Heart right ventricle (tissue), 16 donors: ENCODE measurements at regions not wholly inside any gene's neighbourhood (a gene's known extent, or its start where the extent isn't known, plus 50 kb on each side); places are given as distances from the start of the nearest gene placed in this dataset.
"Not testable (repeated sequence)": the region's sequence is repeated elsewhere in the genome, so short reads cannot be mapped to it uniquely, and the experiment has no call there.

Experiments
- ATAC-seq, 8 donors: fragments of 200-7000 bp; cut with Tn5 transposase; one replicate each; pipeline ENCODE4 v1.9.1; 2020; ENCODE audit warnings: mild to moderate bottlenecking in 8 of 8, moderate library complexity in 8 of 8, moderate number of reproducible peaks in 1 of 8
- DNase-seq, 2 donors: peaks; one replicate each; pipeline ENCODE4 v3.0.0-alpha.2; 2020
- H3K27ac ChIP-seq, 10 donors: fragments of 200-600 bp; sonication (generic) in 2 of 10; one replicate each; pipeline versions ENCODE4 v1.5.0 to v1.8.0; 2020 to 2022; ENCODE audit warnings: mild to moderate bottlenecking in 3 of 10
- H3K27me3 ChIP-seq, 7 donors: fragments of 200-600 bp; one replicate each; pipeline ENCODE4 v1.8.0; 2021 to 2022; ENCODE audit warnings: mild to moderate bottlenecking in 2 of 7
- H3K36me3 ChIP-seq, 9 donors: fragments of 200-600 bp; sonication (generic) in 1 of 9; one replicate each; pipeline versions ENCODE4 v1.5.0 to v1.8.0; 2020 to 2022; ENCODE audit warnings: mild to moderate bottlenecking in 2 of 9
- H3K4me1 ChIP-seq, 9 donors: fragments of 200-600 bp; sonication (generic) in 1 of 9; one replicate each; pipeline versions ENCODE4 v1.5.0 to v1.8.0; 2020 to 2022; ENCODE audit warnings: mild to moderate bottlenecking in 4 of 9
- H3K4me3 ChIP-seq, 10 donors: fragments of 200-600 bp; sonication (generic) in 2 of 10; one replicate each; pipeline versions ENCODE4 v1.5.0 to v1.8.0; 2020 to 2022; ENCODE audit warnings: mild to moderate bottlenecking in 7 of 10, moderate library complexity in 2 of 10
- H3K9me3 ChIP-seq, 11 donors: fragments of 200-600 bp in 10 of 11; sonication (generic) in 2 of 11; one replicate each; pipeline versions ENCODE4 v1.5.0 to v1.8.0; 2013 to 2022; ENCODE audit warnings: mild to moderate bottlenecking in 2 of 11, control low read depth in 1 of 11, moderate library complexity in 1 of 11
- WGBS, 2 donors: extraction: QIAGEN DNeasy Blood & Tissue Kit; methylation state at CpG; one replicate each; pipeline ENCODE4 v1.1.7; 2013; ENCODE audit warnings: inconsistent platforms in 1 of 2; 5-methylcytosine and 5-hydroxymethylcytosine counted together
- intact Hi-C, 10 donors: fragments of 100-400 bp; cut with DNase I; formaldehyde crosslinking; loops; one replicate each; pipeline versions ENCODE4 v1.11.1 to v1.14.2; 2022
- TF ChIP-seq, protein P1 (sequence below), 9 donors: fragments of 200-600 bp; sonication (generic) in 2 of 9; IDR thresholded peaks; one replicate each; pipeline versions ENCODE4 v1.5.0 to v1.8.0; 2021 to 2022; ENCODE audit warnings: antibody characterized with exemption in 9 of 9, mild to moderate bottlenecking in 5 of 9, moderate library complexity in 1 of 9
- donor health status: Arrhythmogenic right ventricular cardiomyopathy.
- donor health status: ischemic (EF 13 %, LVEDD 7.1; RV severe dilation, severe dysfunction).
- donor health status: healthy with polysubstance abuse.
- donor health status: DM: no; HTN: yes; CAD: no.
- donor health status: DM: no; HTN: no; CAD: no.
- donor health status: ischemic (EF 25% LVEDD 6.9; RV normal size, moderate dysfunction).
- donor health status: ischemic (EF 25% LVEDD 5.7; RV mildly dilated, moderate dysfunction).
- donor health status: healthy.
- donor health status: DM: yes; HTN: yes; CAD: no.
- donor health status: Ischemic cardiomyopathy.
- donor health status: ischemic (EF 35%, LVEDD 5.7; RV mildly dilated, moderate dysfunction).
- donor health status: nonischemic (EF 11% LVEDD 7.7; RV severe dilation, severe dysfunction).
- donor health status: DM: yes; HTN: yes; CAD: no.
- donor health status: PGD.
- donor health status: ischemic (EF 29% LVEDD 5.4; RV normal size, mild dysfunction).
- donor health status: nonischemic (EF 23%, LVEDD 6.1; RV moderate dilation, normal function).

DNA sequence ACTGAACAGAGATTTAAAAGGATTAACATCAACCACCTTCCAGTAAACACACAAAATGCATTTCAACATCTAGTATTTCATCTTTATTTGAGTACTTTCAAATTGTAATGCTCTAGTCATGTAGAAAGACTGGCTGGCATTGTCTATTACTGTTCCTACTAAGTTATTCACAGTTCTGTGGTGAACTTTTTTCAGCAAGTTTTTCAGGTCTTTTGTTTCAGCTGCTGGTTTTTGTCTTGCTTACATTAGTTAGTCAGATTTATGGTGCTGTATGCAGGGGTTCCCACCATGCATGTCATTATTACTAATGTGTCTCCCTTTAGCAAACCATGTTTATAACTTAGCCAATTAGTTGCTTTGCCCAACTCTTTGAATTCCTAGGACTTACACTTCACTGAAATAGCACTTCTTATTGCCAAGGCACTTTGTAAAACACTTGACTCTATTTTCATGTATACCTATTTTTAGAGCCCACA is 253.4 kb upstream of the KITLG start:
- peaks cover 0 to 10% (median 0%) of the 10 kb centered on the region in 7 donors for H3K27me3 ChIP-seq
- intact Hi-C loops, result no loop called here
- H3K36me3 ChIP-seq, result no peaks in the 10 kb centered on the region
- peaks cover 0 to 25% (median 4%) of the 10 kb centered on the region in 11 donors for H3K9me3 ChIP-seq
- DNase-seq, result no peak
- H3K4me3 ChIP-seq, result no peak overlapping the region
- TF ChIP-seq, protein P1, sequence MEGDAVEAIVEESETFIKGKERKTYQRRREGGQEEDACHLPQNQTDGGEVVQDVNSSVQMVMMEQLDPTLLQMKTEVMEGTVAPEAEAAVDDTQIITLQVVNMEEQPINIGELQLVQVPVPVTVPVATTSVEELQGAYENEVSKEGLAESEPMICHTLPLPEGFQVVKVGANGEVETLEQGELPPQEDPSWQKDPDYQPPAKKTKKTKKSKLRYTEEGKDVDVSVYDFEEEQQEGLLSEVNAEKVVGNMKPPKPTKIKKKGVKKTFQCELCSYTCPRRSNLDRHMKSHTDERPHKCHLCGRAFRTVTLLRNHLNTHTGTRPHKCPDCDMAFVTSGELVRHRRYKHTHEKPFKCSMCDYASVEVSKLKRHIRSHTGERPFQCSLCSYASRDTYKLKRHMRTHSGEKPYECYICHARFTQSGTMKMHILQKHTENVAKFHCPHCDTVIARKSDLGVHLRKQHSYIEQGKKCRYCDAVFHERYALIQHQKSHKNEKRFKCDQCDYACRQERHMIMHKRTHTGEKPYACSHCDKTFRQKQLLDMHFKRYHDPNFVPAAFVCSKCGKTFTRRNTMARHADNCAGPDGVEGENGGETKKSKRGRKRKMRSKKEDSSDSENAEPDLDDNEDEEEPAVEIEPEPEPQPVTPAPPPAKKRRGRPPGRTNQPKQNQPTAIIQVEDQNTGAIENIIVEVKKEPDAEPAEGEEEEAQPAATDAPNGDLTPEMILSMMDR (IDR thresholded peaks at IDR 0.05), result no peak
- no peak overlapping the region for H3K27ac ChIP-seq
- ATAC-seq, result no peak
- H3K4me1 ChIP-seq, result peaks cover 0 to 8% (median 0%) of the 10 kb centered on the region in 9 donors

DNA sequence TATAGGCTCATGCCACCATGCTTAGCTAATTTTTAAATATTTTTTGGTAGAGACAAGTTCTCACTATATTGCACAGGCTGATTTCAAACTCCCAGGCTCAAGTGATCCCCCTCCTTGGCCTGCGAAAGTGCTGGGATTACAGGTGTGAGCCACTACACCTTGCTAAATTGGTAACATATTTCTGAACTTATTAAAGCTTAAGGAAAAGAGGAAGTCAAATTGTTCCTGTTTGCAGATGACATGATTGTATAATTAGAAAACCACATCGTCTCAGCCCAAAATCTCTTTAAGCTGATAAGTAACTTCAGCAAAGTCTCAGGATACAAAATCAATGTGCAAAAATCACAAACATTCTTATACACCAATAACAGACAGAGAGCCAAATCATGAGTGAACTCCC is 248.3 kb upstream of the KITLG start:
- H3K27ac ChIP-seq, ATAC-seq, H3K4me3 ChIP-seq, H3K27me3 ChIP-seq, DNase-seq, H3K4me1 ChIP-seq, intact Hi-C loops, H3K36me3 ChIP-seq: not testable (repeated sequence)
- WGBS, 2 donors, result 74 to 82% methylated on average over 2 of the region's 2 CpGs
- H3K9me3 ChIP-seq, result peaks cover 0 to 13% (median 0%) of the 10 kb centered on the region in 11 donors

DNA sequence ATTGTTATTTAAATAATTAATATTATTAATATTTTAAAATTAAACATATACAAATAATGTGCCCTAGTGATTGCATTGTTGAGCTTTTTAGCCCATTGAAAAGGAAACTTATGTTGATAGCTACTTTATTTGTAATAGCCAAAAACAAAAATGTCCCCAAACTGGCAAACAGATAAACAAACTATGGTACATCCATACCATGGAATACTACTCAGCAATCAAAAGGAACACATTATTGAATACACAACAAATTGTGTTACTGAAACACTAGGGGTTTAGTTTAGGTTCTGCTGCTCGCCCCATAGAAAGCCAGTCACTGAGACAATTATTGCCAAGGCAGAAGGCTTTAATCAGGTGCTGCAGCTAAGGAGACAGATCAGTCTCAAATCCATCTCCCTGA is 239.7 kb upstream of the KITLG start:
- no peak for ATAC-seq
- DNase-seq, result no peak
- intact Hi-C loops, result no loop called here
- H3K36me3 ChIP-seq, result no peaks in the 10 kb centered on the region
- H3K9me3 ChIP-seq, result peaks cover 0 to 12% (median 0%) of the 10 kb centered on the region in 11 donors
- WGBS, 2 donors, result 95 to 100% methylated on average over 1 of the region's 1 CpG
- H3K4me3 ChIP-seq, result no peak overlapping the region
- peaks cover 0 to 9% (median 0%) of the 10 kb centered on the region in 9 donors for H3K4me1 ChIP-seq
- no peak overlapping the region for H3K27ac ChIP-seq
- no peaks in the 10 kb centered on the region for H3K27me3 ChIP-seq
- TF ChIP-seq, protein P1 (IDR thresholded peaks at IDR 0.05), result no peak

DNA sequence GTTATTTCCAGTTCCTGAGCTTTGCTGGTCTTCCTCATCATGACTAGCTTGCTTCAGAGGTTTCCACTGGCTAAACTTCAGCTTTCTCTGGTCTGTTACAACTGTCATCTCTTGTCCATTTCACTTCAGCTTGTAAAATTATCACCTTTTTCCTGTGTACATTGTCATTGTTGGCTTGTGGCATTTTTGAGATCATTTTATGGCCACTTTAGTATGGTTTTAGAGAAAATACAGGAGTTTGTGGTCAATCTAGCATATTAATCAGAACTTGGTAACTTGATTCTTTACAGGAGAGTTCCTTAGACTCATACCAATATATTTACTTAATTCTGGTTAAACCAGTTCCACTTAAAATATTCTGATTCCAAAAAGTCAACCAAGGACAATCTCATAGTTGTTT is 235.9 kb upstream of the KITLG start:
- ATAC-seq, result no peak
- H3K36me3 ChIP-seq, result no peaks in the 10 kb centered on the region
- H3K4me3 ChIP-seq, result no peak overlapping the region
- H3K9me3 ChIP-seq, result peaks cover 0 to 12% (median 0%) of the 10 kb centered on the region in 11 donors
- H3K4me1 ChIP-seq, result peaks cover 0 to 9% (median 0%) of the 10 kb centered on the region in 9 donors
- DNase-seq, result no peak
- TF ChIP-seq, protein P1 (IDR thresholded peaks at IDR 0.05), result no peak
- intact Hi-C loops, result no loop called here
- H3K27ac ChIP-seq, result no peak overlapping the region
- no peaks in the 10 kb centered on the region for H3K27me3 ChIP-seq

DNA sequence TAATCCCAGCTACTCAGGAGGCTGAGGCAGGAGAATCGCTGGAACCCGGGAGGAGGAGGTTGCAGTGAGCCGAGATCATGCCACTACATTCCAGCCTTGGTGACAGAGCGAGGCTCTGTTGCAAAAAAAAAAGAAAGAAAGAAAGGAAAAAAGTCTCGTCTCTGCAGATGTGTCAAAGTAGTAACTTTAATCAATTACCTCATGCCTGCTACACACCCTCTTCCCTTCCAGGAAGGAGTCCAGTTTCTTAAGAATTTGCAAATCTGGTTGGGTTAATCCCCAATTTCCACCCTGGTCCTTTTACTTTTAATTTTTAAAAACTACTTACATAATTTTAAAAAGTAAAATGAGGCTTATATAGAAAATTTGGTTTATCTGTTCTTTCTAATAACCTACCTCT is 234.5 kb upstream of the KITLG start:
- TF ChIP-seq, protein P1 (IDR thresholded peaks at IDR 0.05), result no peak
- no peak overlapping the region for H3K27ac ChIP-seq
- H3K9me3 ChIP-seq, result peaks cover 0 to 10% (median 0%) of the 10 kb centered on the region in 11 donors
- H3K27me3 ChIP-seq, result no peaks in the 10 kb centered on the region
- intact Hi-C loops, result no loop called here
- no peaks in the 10 kb centered on the region for H3K36me3 ChIP-seq
- DNase-seq, result no peak
- H3K4me1 ChIP-seq, result peaks cover 0 to 9% (median 0%) of the 10 kb centered on the region in 9 donors
- ATAC-seq, result no peak
- H3K4me3 ChIP-seq, result no peak overlapping the region
- 62 to 76% methylated on average over 5 of the region's 5 CpGs for WGBS, 2 donors
